ENCODE measurements at regions not wholly inside any gene's neighbourhood (a gene's known extent, or its start where the extent isn't known, plus 50 kb on each side); places are given as distances from the start of the nearest gene placed in this dataset.
A peak's percentile ranks its signal among the peaks of the same experiment; 100 is the strongest.

DNA sequence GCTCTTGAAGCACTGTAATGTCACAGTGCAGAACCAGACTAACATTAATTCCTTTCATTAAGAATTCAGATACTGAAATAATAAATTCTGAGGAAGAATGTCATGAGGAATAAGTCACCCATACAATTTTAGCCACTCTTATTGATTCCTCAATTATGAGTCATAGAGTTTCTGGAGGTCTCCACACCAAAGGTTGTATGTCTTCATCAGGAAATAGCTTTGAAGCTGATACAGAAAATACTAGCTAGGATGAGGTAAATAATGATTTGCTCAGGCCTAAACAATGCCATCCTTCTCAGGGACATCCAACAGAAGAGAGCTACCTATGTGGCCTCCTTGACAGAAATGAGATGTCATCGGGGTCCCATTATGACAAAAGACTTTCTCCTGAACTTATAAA is 238.8 kb downstream of the OR13H1 start:
- TF ChIP-seq, protein P1, sequence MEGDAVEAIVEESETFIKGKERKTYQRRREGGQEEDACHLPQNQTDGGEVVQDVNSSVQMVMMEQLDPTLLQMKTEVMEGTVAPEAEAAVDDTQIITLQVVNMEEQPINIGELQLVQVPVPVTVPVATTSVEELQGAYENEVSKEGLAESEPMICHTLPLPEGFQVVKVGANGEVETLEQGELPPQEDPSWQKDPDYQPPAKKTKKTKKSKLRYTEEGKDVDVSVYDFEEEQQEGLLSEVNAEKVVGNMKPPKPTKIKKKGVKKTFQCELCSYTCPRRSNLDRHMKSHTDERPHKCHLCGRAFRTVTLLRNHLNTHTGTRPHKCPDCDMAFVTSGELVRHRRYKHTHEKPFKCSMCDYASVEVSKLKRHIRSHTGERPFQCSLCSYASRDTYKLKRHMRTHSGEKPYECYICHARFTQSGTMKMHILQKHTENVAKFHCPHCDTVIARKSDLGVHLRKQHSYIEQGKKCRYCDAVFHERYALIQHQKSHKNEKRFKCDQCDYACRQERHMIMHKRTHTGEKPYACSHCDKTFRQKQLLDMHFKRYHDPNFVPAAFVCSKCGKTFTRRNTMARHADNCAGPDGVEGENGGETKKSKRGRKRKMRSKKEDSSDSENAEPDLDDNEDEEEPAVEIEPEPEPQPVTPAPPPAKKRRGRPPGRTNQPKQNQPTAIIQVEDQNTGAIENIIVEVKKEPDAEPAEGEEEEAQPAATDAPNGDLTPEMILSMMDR (conservative IDR thresholded peaks at IDR 0.05; ENCODE audit: control insufficient read depth, insufficient read depth, low read depth, low read length), result no peak
- no peak overlapping the region for H3K4me3 ChIP-seq (ENCODE audit: control insufficient read depth, low read depth, low read length)
- DNase-seq (ENCODE audit: low read depth), result no peak

DNA sequence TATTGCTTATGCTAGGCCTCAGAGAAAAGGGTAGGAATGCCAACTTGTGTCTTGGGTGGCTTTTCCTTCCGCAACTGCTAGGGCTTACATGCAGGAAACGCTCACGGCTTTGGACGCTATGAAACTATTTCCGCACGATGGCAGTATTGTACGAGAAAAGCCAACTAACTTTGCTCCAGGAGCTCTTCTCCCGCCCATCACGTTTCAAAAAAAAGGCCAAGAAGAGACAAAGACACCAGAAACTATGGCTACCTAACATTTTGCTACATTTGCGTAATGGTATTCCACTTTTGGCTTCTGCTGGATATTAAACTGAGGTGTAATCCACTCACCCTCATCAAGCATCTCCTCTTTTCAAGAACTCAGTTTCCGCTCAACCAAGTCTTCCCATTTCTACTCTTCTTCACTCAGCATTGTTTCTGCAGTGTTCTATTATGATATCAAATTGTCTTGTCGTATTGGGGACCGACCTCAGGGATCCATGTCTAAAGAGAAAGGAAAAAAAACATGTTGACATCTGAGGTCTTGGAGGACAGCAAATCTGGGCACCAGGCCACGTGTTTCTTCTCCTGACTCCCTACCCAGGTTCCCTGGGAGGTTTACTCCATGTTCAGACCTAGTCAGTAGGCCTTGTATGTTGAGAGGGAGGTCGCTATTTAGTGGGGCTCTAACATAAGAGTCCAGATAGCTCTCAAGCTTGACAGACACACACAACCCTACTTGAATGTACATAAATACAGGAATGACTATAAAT is 239.4 kb upstream of the STK26 start:
- peak; percentile 91 for DNase-seq (ENCODE audit: low read depth)
- TF ChIP-seq, protein P1 (conservative IDR thresholded peaks at IDR 0.05; ENCODE audit: control insufficient read depth, insufficient read depth, low read depth, low read length), result peak; percentile 49
- no peak overlapping the region for H3K4me3 ChIP-seq (ENCODE audit: control insufficient read depth, low read depth, low read length)

DNA sequence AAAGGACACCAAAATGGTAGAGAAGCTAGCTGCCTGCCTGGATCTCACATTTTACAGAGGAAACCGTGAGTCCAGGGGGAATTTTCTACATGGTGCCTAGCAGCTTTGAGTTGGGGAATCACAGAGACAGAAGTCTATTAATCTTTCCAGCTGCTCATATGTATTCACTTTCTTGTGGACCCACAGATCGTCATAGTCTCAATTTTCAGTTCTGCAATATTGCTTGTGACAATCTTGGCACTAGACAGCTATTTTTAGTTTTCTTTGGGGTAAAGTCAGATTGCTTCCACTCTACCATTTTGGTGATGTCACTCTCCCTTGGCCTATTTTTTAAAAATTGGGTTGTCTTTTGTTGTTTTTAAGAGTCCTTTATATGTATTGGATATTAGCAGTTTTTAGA is 233.4 kb upstream of the STK26 start:
- TF ChIP-seq, protein P1 (conservative IDR thresholded peaks at IDR 0.05; ENCODE audit: control insufficient read depth, insufficient read depth, low read depth, low read length), result no peak
- DNase-seq (ENCODE audit: low read depth), result no peak
- H3K4me3 ChIP-seq (ENCODE audit: control insufficient read depth, low read depth, low read length), result no peak overlapping the region

DNA sequence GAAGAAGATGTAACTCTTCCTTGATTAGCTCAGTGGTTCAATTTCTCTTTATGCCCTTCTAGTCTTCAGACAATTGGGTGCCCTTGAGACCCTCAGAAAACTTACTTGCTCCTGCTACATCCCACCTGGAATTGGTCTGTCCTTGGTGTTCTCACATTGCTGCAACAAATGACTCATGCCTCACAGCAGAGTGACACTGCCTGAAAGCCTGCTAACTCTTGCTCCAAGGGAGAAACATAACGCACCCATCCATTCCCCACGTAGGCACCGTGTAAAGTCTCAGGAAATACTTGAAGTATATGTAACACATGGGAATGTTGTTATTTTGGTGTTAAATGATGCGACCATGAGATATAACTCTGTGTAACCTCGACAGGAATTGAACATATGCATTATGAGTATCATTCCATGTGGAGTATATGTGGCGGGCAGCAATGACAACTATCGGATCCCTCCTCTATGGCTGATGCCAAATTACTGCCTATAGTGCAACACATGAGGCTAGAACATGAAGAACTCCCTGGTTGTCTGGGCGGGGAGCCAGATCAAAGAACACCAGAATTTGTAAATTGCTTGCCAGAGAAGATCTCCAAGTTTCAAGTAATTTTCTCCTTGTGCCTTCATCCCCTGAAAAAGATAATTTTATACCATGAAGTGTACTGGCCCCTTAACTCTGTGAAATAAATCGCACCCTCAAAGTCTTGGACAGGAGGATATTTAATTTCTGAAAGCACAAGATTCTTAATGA is 231.3 kb upstream of the STK26 start:
- TF ChIP-seq, protein P1 (conservative IDR thresholded peaks at IDR 0.05; ENCODE audit: control insufficient read depth, insufficient read depth, low read depth, low read length), result no peak
- DNase-seq (ENCODE audit: low read depth), result peak; percentile 18
- H3K4me3 ChIP-seq (ENCODE audit: control insufficient read depth, low read depth, low read length), result peak overlapping the region; percentile 42

DNA sequence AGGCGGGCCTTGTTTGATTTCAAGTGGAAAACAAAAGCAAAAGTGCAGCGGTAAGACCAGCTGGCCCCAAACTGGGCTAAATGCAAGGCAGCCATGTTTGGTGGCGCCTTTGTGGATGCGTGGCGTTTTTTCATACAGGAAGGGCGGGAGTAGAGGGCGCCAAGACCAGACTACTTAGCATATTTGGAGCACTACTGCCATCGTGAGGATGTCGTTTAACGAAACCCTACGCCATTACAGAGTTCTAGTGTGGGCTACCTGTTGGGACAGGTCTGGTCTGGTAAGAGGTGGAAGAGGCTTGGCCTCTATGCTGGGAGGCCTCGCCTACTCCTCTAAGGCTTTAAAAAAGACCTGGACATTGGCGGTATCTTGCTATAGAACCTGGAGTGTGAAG is 230.7 kb upstream of the STK26 start:
- TF ChIP-seq, protein P1 (conservative IDR thresholded peaks at IDR 0.05; ENCODE audit: control insufficient read depth, insufficient read depth, low read depth, low read length), result peak; percentile 41
- peak; percentile 93 for DNase-seq (ENCODE audit: low read depth)
- H3K4me3 ChIP-seq (ENCODE audit: control insufficient read depth, low read depth, low read length), result peak overlapping the region; percentile 42

DNA sequence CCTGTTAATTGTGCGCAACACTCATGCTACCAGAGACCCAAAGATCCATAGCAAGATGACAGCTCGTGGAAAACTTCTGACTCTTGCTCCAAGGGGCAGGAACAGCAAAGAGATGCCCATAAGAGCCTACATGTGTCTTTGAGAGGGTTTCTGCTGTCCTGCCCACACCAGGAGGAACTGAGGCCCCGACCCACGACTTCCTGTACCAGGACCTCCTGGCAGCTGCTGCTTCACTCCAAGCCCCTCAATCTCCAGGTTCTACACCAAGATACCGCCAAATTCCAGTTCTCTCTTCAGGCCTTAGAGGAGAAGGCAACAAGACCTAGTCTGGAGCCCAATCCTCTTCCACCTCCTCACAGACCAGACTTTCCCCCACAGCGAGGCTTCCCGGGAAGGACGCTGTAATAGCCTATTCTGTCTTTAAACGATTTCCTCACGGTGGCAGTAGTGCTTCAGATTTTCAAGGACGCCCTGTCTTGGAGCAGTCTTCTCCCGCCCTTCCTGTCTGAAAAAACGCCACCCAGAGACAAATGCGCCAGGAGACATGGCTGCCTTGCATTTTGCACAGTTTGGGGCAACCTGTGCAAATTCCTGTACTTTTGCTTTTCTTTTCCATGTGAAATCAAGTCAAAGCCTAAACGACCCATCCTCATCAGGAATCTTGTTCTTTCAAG is 230.2 kb upstream of the STK26 start:
- TF ChIP-seq, protein P1 (conservative IDR thresholded peaks at IDR 0.05; ENCODE audit: control insufficient read depth, insufficient read depth, low read depth, low read length), result peak; percentile 44
- DNase-seq (ENCODE audit: low read depth), result peak; percentile 94
- H3K4me3 ChIP-seq (ENCODE audit: control insufficient read depth, low read depth, low read length), result peak overlapping the region; percentile 41

Data from fibroblast of mammary gland (primary cell).